Raji (cell line): ENCODE measurements at regions not wholly inside any gene's neighbourhood (a gene's known extent, or its start where the extent isn't known, plus 50 kb on each side); places are given as distances from the start of the nearest gene placed in this dataset.

Experiments
- POLR2A ChIP-seq: IDR thresholded peaks from 2 replicates; pipeline ENCODE4 v1.6.1; 2011; ENCODE audit warnings: low read depth, low read length, control low read depth; ENCODE audit not compliant: insufficient read depth

DNA sequence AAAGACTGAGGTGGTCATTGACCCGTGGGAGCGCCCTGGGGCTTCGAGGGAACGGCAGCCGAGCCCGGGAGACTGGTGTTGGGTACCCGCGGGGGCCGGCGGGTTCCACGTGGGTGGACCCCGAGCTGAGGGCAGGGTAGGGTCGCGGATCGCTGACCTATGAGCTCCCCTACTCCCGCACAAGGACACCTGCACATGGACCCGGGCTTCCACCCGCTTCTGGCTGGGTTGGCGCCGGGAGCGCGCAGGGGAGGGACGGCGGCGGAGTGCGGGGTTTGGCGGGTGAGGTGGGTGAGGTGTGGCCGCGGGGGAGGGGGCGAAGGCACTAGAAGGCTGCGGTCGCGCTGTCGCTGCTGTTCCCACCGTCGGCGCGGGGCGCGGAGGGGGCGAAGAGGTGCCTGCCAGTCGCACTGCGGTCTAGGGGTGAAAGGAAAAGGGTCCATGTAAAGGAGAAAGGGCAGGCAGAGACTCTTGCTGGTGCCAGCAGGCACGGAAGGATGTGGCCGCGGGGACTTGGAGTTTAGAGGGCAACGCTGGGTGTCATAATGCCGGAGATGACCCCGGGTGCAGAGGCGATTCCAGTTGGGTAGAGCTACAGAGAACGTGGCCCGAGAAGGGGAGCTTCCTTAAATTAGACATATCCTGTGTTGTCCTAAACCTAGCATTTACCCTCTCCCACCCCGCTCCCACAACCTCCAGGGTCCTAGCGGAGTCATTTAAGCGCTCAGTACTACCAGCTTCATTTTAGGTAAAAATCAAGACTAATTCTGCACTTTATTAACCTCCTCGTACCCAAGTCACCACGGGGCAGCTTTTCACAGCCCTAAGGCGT lies 245.9 kb upstream of the TOPAZ1 start:
- TF ChIP-seq POLR2A, result no peak

DNA sequence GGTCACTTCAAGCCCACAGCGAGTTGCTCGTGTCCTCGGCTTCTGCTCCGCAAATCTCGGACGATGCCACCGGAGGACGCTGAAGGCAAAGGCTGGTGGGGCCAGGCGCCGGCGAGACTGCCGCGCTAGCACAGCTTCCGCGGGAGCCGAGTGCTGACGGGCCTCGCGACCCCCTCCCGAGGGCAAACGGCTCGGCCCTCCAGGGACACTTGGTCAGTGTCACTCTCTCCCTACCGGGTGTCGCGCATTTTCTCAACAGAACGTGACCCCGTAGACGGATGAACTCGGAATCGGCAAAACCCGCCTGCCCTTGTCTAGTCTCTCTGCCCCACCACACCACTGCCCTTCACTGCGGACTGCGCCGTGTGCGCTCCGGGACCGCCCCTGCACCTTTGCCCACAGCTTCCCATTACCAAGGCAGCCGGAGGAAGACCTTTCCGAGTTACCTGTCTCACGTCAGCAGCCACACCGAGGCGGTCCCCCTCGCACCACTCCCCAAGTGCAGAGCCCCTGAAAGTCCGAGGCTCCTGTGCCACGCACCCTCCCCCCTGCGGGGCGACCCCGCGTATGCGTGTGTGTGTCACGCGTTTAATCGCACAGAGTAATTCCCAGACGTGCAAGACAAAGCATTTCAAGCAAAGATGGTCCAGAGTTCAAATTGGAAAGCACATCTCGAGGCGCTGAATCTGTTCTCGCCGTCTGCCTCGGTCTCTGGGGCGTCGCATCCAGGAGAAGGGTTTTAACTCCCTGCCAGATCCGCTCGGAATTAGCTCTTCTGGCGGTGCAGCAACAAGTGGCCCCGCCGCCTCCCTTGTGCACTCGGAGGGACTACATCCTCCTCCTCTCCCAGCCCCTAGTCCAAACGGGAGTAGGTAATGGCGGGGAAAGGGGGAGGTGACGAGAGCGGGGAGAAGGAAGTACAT lies 245.0 kb upstream of the TOPAZ1 start:
- no peak for TF ChIP-seq POLR2A

DNA sequence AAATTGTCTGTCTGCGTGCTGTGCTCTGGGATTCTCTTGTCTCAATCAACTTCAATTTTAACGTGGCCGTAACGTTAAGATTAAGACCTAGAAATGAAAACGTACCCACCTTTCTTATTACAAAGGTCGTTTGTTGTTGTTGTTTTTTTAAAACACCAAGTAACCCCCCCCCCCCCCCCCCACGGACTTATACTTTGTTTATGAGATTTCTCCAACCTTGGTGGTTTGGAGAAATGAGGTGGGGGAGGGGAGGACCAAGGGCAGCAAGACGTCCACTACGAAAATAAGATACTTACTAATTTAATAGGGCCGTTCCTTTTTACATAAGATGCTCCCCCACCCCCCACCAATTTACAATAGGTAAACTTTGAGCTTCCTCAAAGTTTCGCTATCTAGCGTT lies 244.4 kb upstream of the TOPAZ1 start:
- TF ChIP-seq POLR2A, result no peak

DNA sequence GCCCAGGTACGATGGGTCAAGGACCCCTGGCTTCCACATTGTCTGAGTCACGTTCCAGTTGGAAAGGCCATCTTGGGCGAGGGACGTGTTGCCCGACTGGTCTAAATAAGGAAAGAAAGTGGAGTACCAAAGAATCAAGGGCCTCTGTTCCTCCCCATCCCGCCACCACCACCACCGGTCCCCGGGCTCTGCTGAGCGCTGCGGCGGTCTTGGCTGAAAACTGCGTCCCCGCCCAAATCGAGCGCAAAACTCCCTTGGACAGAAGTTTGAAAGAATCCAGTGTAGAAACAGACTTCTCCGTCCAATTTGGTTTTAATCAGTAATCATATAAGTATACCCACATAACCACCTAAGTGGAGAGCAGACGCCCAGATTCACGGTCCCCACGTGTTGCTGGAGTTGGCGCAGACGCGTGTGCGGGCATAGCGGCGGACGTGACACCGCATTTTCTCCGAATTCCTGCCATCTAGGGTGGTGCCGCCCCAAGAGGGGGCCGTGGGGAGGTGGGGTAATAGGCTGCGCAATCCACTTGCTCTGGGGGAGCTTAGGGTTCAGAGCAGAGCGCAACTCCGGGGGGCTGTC lies 243.8 kb upstream of the TOPAZ1 start:
- TF ChIP-seq POLR2A, result no peak

DNA sequence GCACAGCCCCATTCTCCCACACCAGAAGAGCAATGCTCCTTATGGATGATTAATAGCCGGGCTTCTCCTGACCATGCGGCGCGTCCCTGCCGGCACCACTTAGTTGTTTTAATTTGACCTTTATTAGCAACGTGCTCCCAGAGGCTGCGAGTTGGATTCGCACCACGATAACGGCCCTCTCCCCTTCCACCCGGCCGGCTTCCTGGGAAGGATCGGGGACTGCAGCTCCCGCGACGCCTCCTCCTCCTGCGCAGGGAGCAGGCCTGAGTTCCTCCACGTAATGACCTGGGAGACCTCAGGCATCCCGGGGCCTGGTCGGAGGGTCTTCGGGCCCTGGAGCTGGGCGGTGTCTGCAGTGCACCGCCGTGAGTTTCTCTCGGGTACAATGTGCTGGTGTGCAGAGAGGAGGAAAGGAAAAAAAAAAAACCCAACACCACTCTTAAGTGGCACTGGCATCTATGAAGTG lies 243.3 kb upstream of the TOPAZ1 start:
- TF ChIP-seq POLR2A, result peak; percentile 20; the same call in 1 of the 2 replicates

DNA sequence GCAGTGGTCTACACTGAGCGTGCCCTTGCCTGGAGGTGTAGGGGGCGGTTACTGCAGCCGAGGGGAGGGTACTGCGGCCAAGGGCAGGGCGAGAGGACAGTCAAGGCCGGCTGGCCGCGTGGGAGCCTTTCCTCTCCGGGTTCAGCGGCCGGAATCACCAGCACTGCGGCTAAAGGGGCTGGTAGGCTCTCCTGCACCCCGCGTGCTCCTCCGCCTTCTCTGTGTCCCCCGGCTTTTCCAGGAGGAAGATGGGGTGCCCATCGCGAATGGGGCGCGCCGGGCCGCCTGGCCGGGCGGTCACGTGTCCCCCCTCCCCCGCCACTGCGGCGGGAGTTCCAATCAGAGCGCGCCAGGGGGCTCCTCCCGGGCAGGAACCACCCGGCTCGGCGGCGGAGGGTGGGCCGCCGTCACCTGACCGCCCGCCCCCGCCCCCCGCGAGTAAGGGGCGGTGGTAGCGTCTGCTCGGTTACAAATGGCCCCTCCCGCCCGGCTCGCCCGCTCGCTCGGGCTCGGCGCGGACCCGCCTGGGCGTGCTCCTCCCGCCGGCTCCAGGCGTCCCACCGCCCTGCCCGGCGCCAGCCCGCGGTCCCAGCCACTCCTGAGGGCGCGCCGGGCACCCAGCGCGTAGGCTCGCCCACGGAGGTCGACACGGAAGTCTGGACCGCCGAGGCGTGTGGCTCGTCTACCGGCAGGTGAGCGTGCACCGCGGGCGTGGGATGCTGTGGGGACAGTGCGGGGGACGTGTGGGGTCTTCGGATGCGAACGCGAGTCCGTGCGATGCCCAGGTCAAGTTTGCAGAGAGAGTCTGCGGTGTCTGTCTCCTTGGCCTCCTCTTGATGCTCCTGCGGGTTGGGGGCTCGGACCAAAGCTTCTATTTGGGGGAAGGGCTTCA lies 242.6 kb upstream of the TOPAZ1 start:
- peak; percentile 60 for TF ChIP-seq POLR2A

DNA sequence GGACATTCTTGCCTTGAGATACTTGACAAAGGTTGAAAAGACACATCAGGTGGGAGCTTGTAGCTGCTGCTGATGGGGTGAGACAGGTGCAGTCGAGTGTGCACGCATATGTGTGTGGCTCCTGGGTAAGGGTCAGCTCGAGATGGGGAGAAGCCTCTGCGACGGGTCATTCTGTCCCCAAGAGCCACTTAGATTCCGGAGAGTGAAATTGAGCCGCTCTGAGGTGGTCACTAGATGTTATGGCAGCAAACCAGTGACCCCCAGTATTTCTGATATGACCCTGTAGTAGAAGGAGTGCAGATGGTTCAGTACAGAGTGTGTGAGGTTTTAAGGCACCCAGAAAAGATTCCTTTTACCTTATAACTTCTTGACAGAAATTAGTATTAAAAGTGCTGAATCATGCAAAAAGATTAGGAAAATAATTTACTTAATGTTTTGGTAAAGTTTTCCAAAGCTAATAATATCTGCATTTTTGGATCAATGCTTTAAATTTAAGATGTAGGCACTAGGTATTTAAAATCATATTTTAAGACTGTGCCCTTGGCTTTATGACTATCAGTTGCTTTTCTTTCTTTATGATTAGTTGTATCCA lies 241.9 kb upstream of the TOPAZ1 start:
- no peak for TF ChIP-seq POLR2A

DNA sequence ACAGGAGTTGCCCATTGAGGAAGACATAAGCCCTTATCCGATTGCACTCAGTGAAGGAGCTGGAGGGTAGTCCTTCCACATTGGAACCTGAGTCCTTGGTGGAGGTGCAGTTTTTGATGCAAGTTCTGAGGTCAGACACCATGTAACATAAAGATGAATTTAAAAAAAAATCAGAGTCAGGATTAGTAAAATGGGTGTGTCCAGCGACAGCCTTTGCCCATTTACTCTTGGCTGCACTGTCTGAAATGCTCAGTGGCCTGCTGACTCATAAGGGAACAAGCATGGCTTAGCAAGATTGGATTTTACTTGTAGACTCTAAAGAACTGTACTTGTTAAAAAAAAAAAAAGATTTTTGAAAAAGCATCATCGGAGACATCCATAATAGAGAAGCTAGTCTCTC lies 241.1 kb upstream of the TOPAZ1 start:
- no peak for TF ChIP-seq POLR2A

DNA sequence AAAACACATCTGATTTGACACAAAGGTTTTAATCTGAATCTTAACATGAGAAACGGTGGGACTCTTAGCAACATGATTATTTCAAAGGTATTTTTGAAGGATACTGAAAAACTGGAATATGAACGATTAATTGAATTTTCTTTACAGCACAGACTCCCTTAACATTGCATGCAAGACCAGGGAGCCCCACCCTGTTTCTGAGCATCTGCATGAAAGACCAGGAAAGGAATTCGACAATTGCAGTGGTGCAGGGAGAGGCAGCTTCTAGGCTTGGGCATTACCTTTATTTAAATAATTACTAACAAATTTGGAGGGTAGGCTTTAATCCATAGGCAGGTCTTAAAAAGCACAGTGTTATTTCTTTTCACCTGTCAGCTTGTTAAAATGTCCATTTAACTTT lies 240.6 kb upstream of the TOPAZ1 start:
- no peak for TF ChIP-seq POLR2A

DNA sequence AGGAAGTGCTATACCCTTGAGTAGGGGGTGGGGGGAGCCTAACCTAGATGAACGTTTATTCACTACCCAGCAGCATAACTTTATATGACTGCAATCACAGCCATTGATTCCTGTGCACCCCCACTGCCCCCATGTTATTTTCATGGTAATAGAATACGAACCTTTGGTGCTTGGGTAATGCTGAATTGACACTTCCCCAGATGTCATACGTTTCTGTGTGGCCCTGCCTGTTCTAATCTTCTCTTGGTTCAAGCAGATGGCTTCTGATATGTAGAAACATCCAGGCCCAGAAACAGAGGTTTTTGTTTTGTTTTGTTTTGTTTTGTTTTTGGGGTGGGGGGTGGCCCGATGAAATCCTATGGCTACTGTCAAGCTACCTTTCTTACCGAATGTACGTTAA lies 237.9 kb upstream of the TOPAZ1 start:
- no peak for TF ChIP-seq POLR2A

DNA sequence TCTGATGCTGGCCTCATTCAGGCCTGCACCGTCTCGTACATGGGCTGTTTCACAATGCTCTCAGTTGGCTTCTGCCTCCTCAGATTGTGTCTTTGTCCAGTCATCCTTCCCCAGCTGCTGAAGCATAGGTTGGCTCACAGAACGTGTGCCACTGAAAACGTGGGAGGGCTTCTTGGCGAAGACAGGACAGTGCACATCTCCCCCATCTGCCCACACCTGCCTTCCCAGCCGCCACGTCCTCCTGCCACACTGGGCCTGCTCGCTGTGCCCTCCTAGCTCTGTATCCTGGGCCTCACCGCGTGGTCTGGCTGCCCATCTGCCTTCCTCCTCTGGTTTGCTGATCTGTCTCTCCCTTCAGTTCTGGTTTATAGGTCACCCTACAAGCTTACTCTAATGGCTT lies 230.0 kb upstream of the TOPAZ1 start:
- TF ChIP-seq POLR2A, result no peak

DNA sequence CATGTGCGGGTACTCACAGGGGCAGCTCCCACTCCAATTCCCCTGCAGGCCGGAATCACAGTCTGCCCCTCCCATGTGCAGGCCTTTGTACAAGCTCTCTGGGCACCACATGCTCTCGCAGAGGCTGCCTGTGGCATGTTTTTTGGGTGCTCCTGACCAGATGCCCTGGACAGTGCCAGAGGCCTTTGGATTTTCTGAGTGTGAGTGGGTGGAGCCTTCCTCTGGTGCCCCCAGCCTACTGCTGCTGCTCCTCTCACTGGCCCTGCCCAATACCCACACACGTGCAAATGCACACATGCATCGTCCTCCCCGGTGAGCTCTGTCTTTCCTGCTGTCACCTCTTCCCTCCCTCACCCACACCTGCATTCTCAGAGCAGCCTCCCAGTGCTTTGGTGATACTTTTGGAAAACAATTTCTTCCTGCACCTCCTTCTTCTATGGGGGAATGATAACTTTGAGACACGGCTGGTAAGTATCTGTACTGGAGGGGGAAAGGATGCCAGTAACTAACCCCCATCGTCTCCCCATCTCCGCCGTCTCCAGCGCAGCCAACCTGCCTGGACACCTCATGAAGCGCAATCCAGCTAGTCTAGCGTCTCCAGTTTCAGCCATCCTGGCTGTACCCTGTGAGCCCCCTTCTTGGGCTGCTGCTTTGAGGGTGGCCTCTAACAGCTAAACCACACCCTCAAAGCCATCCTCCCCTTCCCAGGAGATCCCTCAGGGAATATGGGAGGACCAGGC lies 229.4 kb upstream of the TOPAZ1 start:
- TF ChIP-seq POLR2A, result no peak

DNA sequence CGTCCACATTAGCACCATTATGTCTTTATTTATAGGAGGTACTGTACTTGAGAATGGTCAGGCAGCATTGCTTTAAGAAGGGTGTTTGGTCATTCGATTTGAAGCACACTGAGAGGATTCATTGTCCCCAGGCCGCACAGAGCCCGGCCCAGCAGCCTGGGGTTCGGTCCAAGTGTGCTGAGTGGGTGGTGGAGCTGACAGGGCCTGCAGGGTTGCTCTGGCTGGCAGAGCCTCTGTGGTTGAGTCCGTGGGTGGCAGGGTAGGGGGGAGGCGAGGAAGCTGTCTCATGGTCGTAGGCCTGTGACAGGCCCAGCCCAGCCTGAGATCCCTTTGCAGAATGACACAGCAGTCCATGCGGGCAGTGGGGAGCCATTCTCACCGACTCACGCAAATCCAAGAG lies 227.7 kb upstream of the TOPAZ1 start:
- no peak for TF ChIP-seq POLR2A
